ENCODE measurements at regions not wholly inside any gene's neighbourhood (a gene's known extent, or its start where the extent isn't known, plus 50 kb on each side); places are given as distances from the start of the nearest gene placed in this dataset.

DNA sequence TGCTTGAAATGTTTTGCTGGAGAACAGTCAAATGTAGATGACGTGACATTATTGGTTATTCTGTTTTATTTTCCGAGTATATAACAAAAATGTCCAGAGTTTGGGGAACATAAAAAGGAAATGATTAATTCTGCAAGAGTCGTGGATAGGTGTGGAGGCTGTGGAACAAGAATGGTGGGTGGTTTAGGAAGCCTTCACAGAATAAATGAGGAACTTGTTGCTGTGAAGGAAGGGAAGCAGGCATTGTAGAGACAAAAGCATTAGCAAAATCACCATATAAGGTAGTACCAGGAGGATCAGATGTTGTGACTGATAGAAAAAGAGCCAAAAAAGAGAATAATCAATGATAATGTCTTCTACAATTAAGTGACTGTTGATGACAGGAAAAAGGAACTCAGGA, 66.2 kb upstream of the CNTLN start:
- Histone ChIP-seq H2BK20ac (ENCODE audit: low read depth, low read length, poor library complexity, severe bottlenecking) (no peak overlapping the region), H3T11ph (ENCODE audit: low read length) (no peak overlapping the region), H3K9ac (ENCODE audit: extremely low read depth, insufficient read length, low read length) (no peak overlapping the region), H4K8ac (replicated peaks; ENCODE audit: insufficient read length, low read depth, low read length) (no peak overlapping the region), H2BK12ac (ENCODE audit: insufficient read length, low read depth, low read length) (no peak overlapping the region), H2BK5ac (ENCODE audit: insufficient read length, low read length) (no peak overlapping the region), H2AFZ (ENCODE audit: low read length) (no peak overlapping the region), H4K5ac (ENCODE audit: insufficient read length, low read depth, low read length) (no peak overlapping the region), H3K23me2 (ENCODE audit: insufficient read length, low read depth, low read length, poor library complexity, severe bottlenecking) (no peaks in the 10 kb centered on the region), H4K91ac (ENCODE audit: insufficient read length, low read depth, low read length) (no peak overlapping the region), H3K23ac (ENCODE audit: insufficient read length, low read depth, low read length) (no peak overlapping the region), H2BK15ac (ENCODE audit: low read depth, low read length) (no peak overlapping the region), H3K27ac (ENCODE audit: insufficient read length, low read depth, low read length) (no peak overlapping the region), H2AK5ac (ENCODE audit: insufficient read length, low read length) (no peak overlapping the region), H3K4me2 (ENCODE audit: insufficient read depth, insufficient read length, low read length) (no peak overlapping the region), H4K20me1 (ENCODE audit: control insufficient read depth, insufficient read depth, insufficient read length) (no peaks in the 10 kb centered on the region), H2BK120ac (ENCODE audit: low read depth, low read length, poor library complexity, severe bottlenecking) (no peak overlapping the region), H3K79me2 (ENCODE audit: insufficient read depth, low read length) (no peaks in the 10 kb centered on the region), H3K56ac (ENCODE audit: insufficient read length, low read depth, low read length) (no peak overlapping the region), H3K14ac (ENCODE audit: insufficient read depth, low read length) (no peak overlapping the region), H3K4ac (ENCODE audit: low read depth, low read length) (no peak overlapping the region), H3K4me1 (ENCODE audit: insufficient read depth, low read length) (no peaks in the 10 kb centered on the region), H3K18ac (ENCODE audit: insufficient read length, low read depth, low read length) (no peak overlapping the region), H3K9me3 (ENCODE audit: control insufficient read depth, low read depth, low read length) (no peaks in the 10 kb centered on the region), H3K27me3 (ENCODE audit: insufficient read depth, low read length) (no peaks in the 10 kb centered on the region; the same call in 1 of the 2 replicates), H3K79me1 (ENCODE audit: insufficient read depth, low read depth, low read length, poor library complexity, severe bottlenecking) (no peaks in the 10 kb centered on the region)
- no peak overlapping the region for H3K27ac Mint-ChIP-seq
- H3K4me3 Mint-ChIP-seq = no peak overlapping the region
- DNase-seq = no peak
- no CpG with 5 or more reads among the region's 3 CpGs for WGBS (ENCODE audit: extremely low coverage, insufficient read length, low lambda C conversion rate)
- no peaks in the 10 kb centered on the region for H3K4me1 Mint-ChIP-seq
- TF ChIP-seq, protein P1, sequence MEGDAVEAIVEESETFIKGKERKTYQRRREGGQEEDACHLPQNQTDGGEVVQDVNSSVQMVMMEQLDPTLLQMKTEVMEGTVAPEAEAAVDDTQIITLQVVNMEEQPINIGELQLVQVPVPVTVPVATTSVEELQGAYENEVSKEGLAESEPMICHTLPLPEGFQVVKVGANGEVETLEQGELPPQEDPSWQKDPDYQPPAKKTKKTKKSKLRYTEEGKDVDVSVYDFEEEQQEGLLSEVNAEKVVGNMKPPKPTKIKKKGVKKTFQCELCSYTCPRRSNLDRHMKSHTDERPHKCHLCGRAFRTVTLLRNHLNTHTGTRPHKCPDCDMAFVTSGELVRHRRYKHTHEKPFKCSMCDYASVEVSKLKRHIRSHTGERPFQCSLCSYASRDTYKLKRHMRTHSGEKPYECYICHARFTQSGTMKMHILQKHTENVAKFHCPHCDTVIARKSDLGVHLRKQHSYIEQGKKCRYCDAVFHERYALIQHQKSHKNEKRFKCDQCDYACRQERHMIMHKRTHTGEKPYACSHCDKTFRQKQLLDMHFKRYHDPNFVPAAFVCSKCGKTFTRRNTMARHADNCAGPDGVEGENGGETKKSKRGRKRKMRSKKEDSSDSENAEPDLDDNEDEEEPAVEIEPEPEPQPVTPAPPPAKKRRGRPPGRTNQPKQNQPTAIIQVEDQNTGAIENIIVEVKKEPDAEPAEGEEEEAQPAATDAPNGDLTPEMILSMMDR (conservative IDR thresholded peaks at IDR 0.05) = no peak
- peaks cover 0 to 4% of the 10 kb centered on the region in 2 experiments; a peak in 3 of 5 replicates for H3K9me3 Mint-ChIP-seq
- peaks cover 0 to 5% (median 0%) of the 10 kb centered on the region in 3 experiments; a peak in 2 of 7 replicates for H3K36me3 Mint-ChIP-seq (ENCODE audit: insufficient read depth in 1 of 3, low read depth in 3 of 3)
- H3K27me3 Mint-ChIP-seq (ENCODE audit: low read depth) = no peaks in the 10 kb centered on the region; the same call in 1 of the 2 replicates
